ENCODE measurements at regions not wholly inside any gene's neighbourhood (a gene's known extent, or its start where the extent isn't known, plus 50 kb on each side); places are given as distances from the start of the nearest gene placed in this dataset.

DNA sequence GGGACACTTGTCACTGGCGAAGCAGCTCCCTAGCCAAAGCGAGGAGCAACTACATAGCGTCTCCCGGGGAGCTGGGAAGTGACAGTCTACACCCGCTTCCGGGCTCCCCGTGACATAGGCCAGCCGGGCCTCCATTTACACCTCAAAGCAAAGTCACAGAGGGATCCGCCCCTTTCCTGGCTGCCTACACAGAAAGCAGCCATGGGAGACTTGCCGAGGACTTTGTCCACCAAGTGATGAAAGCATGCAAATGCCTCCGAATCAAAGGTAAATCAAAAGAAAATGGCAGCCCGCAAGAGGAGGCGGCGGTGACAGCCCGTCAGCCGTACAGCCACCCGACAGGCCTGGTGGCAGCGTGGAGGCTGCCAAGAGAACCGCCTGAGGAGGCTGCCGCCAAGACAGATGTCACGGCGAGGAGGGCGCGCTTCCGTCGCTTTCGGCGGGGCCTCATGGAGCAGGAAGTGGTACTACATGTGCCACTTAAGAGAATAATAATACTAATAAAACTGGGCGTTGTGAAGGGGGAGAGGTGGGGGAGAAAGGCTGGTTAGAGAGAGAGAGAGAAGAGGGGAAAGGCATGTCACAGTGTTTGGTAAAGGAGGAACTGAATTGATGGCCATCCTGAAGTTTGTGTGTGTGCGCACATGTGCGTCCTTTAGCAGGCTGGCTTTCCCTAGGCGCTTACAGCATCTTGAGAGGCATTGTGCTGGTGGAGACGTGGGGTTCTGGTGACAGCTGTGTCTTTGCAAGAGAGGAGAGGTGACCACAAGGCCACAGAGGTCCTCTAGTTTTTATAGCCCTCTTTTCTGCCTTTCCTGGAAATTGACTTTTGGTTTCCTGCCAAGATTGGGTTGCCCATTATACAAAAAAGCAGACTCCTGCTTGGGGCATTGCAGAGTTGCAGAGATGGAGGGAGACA lies 661.7 kb downstream of the VRK1 start:
- TF ChIP-seq, protein P1, sequence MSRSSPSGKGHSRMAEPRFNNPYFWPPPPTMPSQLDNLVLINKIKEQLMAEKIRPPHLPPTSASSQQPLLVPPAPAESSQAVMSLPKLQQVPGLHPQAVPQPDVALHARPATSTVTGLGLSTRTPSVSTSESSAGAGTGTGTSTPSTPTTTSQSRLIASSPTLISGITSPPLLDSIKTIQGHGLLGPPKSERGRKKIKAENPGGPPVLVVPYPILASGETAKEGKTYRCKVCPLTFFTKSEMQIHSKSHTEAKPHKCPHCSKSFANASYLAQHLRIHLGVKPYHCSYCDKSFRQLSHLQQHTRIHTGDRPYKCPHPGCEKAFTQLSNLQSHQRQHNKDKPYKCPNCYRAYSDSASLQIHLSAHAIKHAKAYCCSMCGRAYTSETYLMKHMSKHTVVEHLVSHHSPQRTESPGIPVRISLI (tag by site-specific recombination; IDR thresholded peaks at IDR 0.05): no peak
- no peak for TF ChIP-seq ZNF830 (tag by site-specific recombination; IDR thresholded peaks at IDR 0.05; ENCODE audit: low read depth)
- no peak for TF ChIP-seq ZBTB7A (tag by site-specific recombination; IDR thresholded peaks at IDR 0.05; ENCODE audit: low read depth)
- TF ChIP-seq TCF7L2 (IDR thresholded peaks at IDR 0.05; ENCODE audit: borderline replicate concordance, low read depth, low read length): no peak
- TF ChIP-seq ZNF571 (tag by site-specific recombination; IDR thresholded peaks at IDR 0.05): no peak
